Effector memory CD4-positive, alpha-beta T cell (primary cell): ENCODE measurements at regions not wholly inside any gene's neighbourhood (a gene's known extent, or its start where the extent isn't known, plus 50 kb on each side); places are given as distances from the start of the nearest gene placed in this dataset.

Source experiments
- DNase-seq, 3 donors: peaks; one replicate each; pipeline ENCODE4 v3.0.0-alpha.2; 2020
- H3K27ac ChIP-seq: 2 replicates; pipeline ENCODE4 v1.7.0; 2013; ENCODE audit warnings: mild to moderate bottlenecking, low read length, moderate library complexity; ENCODE audit not compliant: insufficient read depth, poor library complexity, severe bottlenecking
- H3K27me3 ChIP-seq: replicated peaks from 2 replicates; pipeline ENCODE4 v1.7.0; 2013; ENCODE audit warnings: mild to moderate bottlenecking, low read length; ENCODE audit not compliant: insufficient read depth, control insufficient read depth, poor library complexity, severe bottlenecking
- H3K36me3 ChIP-seq: 2 replicates; pipeline ENCODE4 v1.7.0; 2013; ENCODE audit warnings: mild to moderate bottlenecking, low read length, moderate library complexity; ENCODE audit not compliant: control insufficient read depth, insufficient read depth
- H3K4me1 ChIP-seq: 2 replicates; pipeline ENCODE4 v1.7.0; 2013; ENCODE audit warnings: low read length, mild to moderate bottlenecking; ENCODE audit not compliant: control insufficient read depth, insufficient read depth, poor library complexity, severe bottlenecking
- H3K4me3 ChIP-seq: 2 replicates; pipeline ENCODE4 v1.7.0; 2013; ENCODE audit warnings: low read length, low read depth, mild to moderate bottlenecking; ENCODE audit not compliant: insufficient read depth, poor library complexity, severe bottlenecking
- H3K9me3 ChIP-seq: 2 replicates; pipeline ENCODE4 v1.7.0; 2013; ENCODE audit warnings: mild to moderate bottlenecking, low read length, moderate library complexity; ENCODE audit not compliant: control insufficient read depth

- DNase-seq, result no peak
- no peaks in the 10 kb centered on the region for H3K9me3 ChIP-seq
- peaks cover 19% of the 10 kb centered on the region for H3K27me3 ChIP-seq
- H3K36me3 ChIP-seq, result no peaks in the 10 kb centered on the region
- no peak overlapping the region for H3K27ac ChIP-seq
- peaks cover 13% of the 10 kb centered on the region for H3K4me1 ChIP-seq
- H3K4me3 ChIP-seq, result no peak overlapping the region
These were observed 59.7 kb upstream of the TMEM18 start for GRCh38 chr2:736939-737338.

GRCh38 chr2:735670-736218 lies 58.5 kb upstream of the TMEM18 start:
- no peak for DNase-seq
- H3K27ac ChIP-seq, result no peak overlapping the region

GRCh38 chr2:734496-734895 lies 57.3 kb upstream of the TMEM18 start:
- no peak overlapping the region for H3K27ac ChIP-seq
- H3K4me1 ChIP-seq, result no peaks in the 10 kb centered on the region
- peaks cover 7% of the 10 kb centered on the region for H3K27me3 ChIP-seq
- H3K9me3 ChIP-seq, result no peaks in the 10 kb centered on the region
- no peak overlapping the region for H3K4me3 ChIP-seq
- no peak for DNase-seq
- no peaks in the 10 kb centered on the region for H3K36me3 ChIP-seq

More at GRCh38 chr2:735670-736218, 58.5 kb upstream of the TMEM18 start:
- Histone ChIP-seq H3K36me3 (no peaks in the 10 kb centered on the region), H3K4me3 (no peak overlapping the region), H3K9me3 (no peaks in the 10 kb centered on the region), H3K4me1 (peaks cover 12% of the 10 kb centered on the region), H3K27me3 (peaks cover 13% of the 10 kb centered on the region)

- H3K4me1 ChIP-seq, result no peaks in the 10 kb centered on the region
- H3K27me3 ChIP-seq, result peaks cover 4% of the 10 kb centered on the region
- no peaks in the 10 kb centered on the region for H3K9me3 ChIP-seq
- H3K27ac ChIP-seq, result no peak overlapping the region
- H3K4me3 ChIP-seq, result no peak overlapping the region
- no peak for DNase-seq
- no peaks in the 10 kb centered on the region for H3K36me3 ChIP-seq
These were observed 56.3 kb upstream of the TMEM18 start for GRCh38 chr2:733495-733894.

- no peaks in the 10 kb centered on the region for H3K4me1 ChIP-seq
- no peak overlapping the region for H3K27ac ChIP-seq
- no peaks in the 10 kb centered on the region for H3K36me3 ChIP-seq
- peaks cover 4% of the 10 kb centered on the region for H3K27me3 ChIP-seq
- no peak overlapping the region for H3K4me3 ChIP-seq
- no peak for DNase-seq
- no peaks in the 10 kb centered on the region for H3K9me3 ChIP-seq
These were observed 55.8 kb upstream of the TMEM18 start for GRCh38 chr2:733001-733400.

- Histone ChIP-seq H3K4me3 (no peak overlapping the region), H3K36me3 (no peaks in the 10 kb centered on the region), H3K4me1 (no peaks in the 10 kb centered on the region), H3K9me3 (no peaks in the 10 kb centered on the region), H3K27me3 (peaks cover 4% of the 10 kb centered on the region), H3K27ac (no peak overlapping the region)
- no peak for DNase-seq
These were observed 54.5 kb upstream of the TMEM18 start for GRCh38 chr2:731711-732110.

- Histone ChIP-seq H3K27me3 (no peaks in the 10 kb centered on the region), H3K27ac (no peak overlapping the region), H3K9me3 (no peaks in the 10 kb centered on the region), H3K36me3 (no peaks in the 10 kb centered on the region), H3K4me1 (no peaks in the 10 kb centered on the region), H3K4me3 (no peak overlapping the region)
- DNase-seq, result no peak
These were observed 52.2 kb upstream of the TMEM18 start for GRCh38 chr2:729376-729861.

GRCh38 chr2:728165-728564 lies 51.0 kb upstream of the TMEM18 start:
- Histone ChIP-seq H3K36me3 (no peaks in the 10 kb centered on the region), H3K27ac (no peak overlapping the region), H3K4me3 (no peak overlapping the region), H3K4me1 (no peaks in the 10 kb centered on the region), H3K27me3 (no peaks in the 10 kb centered on the region), H3K9me3 (no peaks in the 10 kb centered on the region)
- no peak for DNase-seq

- Histone ChIP-seq H3K4me3 (no peak overlapping the region), H3K27me3 (no peaks in the 10 kb centered on the region), H3K9me3 (no peaks in the 10 kb centered on the region), H3K36me3 (no peaks in the 10 kb centered on the region), H3K4me1 (no peaks in the 10 kb centered on the region), H3K27ac (no peak overlapping the region)
- no peak for DNase-seq
These were observed 49.9 kb upstream of the TMEM18 start for GRCh38 chr2:727071-727470.
